ENCODE measurements at regions not wholly inside any gene's neighbourhood (a gene's known extent, or its start where the extent isn't known, plus 50 kb on each side); places are given as distances from the start of the nearest gene placed in this dataset.

- TF ChIP-seq EGR1 (IDR thresholded peaks at IDR 0.05) (no peak), CEBPB (IDR thresholded peaks at IDR 0.05) (no peak), ZBTB7A (IDR thresholded peaks at IDR 0.05; ENCODE audit: low read depth) (no peak), FOXM1 (IDR thresholded peaks at IDR 0.05; ENCODE audit: borderline replicate concordance, low read depth) (no peak), USF1 (IDR thresholded peaks at IDR 0.05) (no peak)
These were observed 174.6 kb downstream of the TMEM26 start for GRCh38 chr10:61278556-61278955.

- no peak for TF ChIP-seq FOXM1 (IDR thresholded peaks at IDR 0.05; ENCODE audit: borderline replicate concordance, low read depth)
- TF ChIP-seq REST (IDR thresholded peaks at IDR 0.05; ENCODE audit: low read depth): no peak
- no peak for TF ChIP-seq ZBTB7A (IDR thresholded peaks at IDR 0.05; ENCODE audit: low read depth)
These were observed 180.4 kb downstream of the TMEM26 start for GRCh38 chr10:61272781-61273180.

GRCh38 chr10:61271127-61271780 is 181.9 kb downstream of the TMEM26 start:
- TF ChIP-seq RAD21 (IDR thresholded peaks at IDR 0.05; ENCODE audit: low read depth) (peak; percentile 16; the same call in 1 of the 2 replicates), EGR1 (IDR thresholded peaks at IDR 0.05) (no peak)

GRCh38 chr10:61263518-61263917 is 189.7 kb downstream of the TMEM26 start:
- TF ChIP-seq TCF12 (IDR thresholded peaks at IDR 0.05; ENCODE audit: low read depth) (no peak), CEBPB (IDR thresholded peaks at IDR 0.05) (no peak), ZBTB7A (IDR thresholded peaks at IDR 0.05; ENCODE audit: low read depth) (no peak), EP300 (IDR thresholded peaks at IDR 0.05; ENCODE audit: borderline replicate concordance) (no peak), TAF1 (IDR thresholded peaks at IDR 0.05; ENCODE audit: low read depth) (no peak), REST (IDR thresholded peaks at IDR 0.05; ENCODE audit: low read depth) (no peak), EGR1 (IDR thresholded peaks at IDR 0.05) (no peak), NFIC (IDR thresholded peaks at IDR 0.05) (no peak), RAD21 (IDR thresholded peaks at IDR 0.05; ENCODE audit: low read depth) (no peak), CREB1 (IDR thresholded peaks at IDR 0.05; ENCODE audit: low read depth) (no peak), TEAD4 (IDR thresholded peaks at IDR 0.05) (no peak), USF1 (IDR thresholded peaks at IDR 0.05) (no peak), MAX (IDR thresholded peaks at IDR 0.05) (no peak)

- no peak for TF ChIP-seq USF1 (IDR thresholded peaks at IDR 0.05)
- no peak for TF ChIP-seq RAD21 (IDR thresholded peaks at IDR 0.05; ENCODE audit: low read depth)
- TF ChIP-seq ZBTB7A (IDR thresholded peaks at IDR 0.05; ENCODE audit: low read depth): no peak
- no peak for TF ChIP-seq REST (IDR thresholded peaks at IDR 0.05; ENCODE audit: low read depth)
- no peak for TF ChIP-seq TCF12 (IDR thresholded peaks at IDR 0.05; ENCODE audit: low read depth)
- no peak for TF ChIP-seq YY1 (IDR thresholded peaks at IDR 0.05; ENCODE audit: low read depth)
- TF ChIP-seq CREB1 (IDR thresholded peaks at IDR 0.05; ENCODE audit: low read depth): no peak
- TF ChIP-seq TEAD4 (IDR thresholded peaks at IDR 0.05): no peak
- TF ChIP-seq EP300 (IDR thresholded peaks at IDR 0.05; ENCODE audit: borderline replicate concordance): no peak
- no peak for TF ChIP-seq CEBPB (IDR thresholded peaks at IDR 0.05)
These were observed 190.5 kb downstream of the TMEM26 start for GRCh38 chr10:61262486-61263261.
